Bone marrow (tissue), 2 donors: ENCODE measurements at regions not wholly inside any gene's neighbourhood (a gene's known extent, or its start where the extent isn't known, plus 50 kb on each side); places are given as distances from the start of the nearest gene placed in this dataset.

ENCODE experiments used
- DNase-seq, 2 donors: peaks; one replicate each; lab custom pipeline; 2025; lab: John Stamatoyannopoulos, UW

GRCh38 chr2:150586858-150587257 is 99.4 kb upstream of the RND3 start:
- DNase-seq = no peak

- no peak for DNase-seq
Observed at GRCh38 chr2:150585221-150585971, 97.9 kb upstream of the RND3 start.

- DNase-seq = no peak
Observed at GRCh38 chr2:150584081-150584480, 96.6 kb upstream of the RND3 start.

- DNase-seq = no peak
Observed at GRCh38 chr2:150581717-150582472, 94.4 kb upstream of the RND3 start.

GRCh38 chr2:150578481-150578880 is 91.0 kb upstream of the RND3 start:
- no peak for DNase-seq

GRCh38 chr2:150575861-150576260 is 88.4 kb upstream of the RND3 start:
- DNase-seq = no peak

GRCh38 chr2:150572961-150573395 is 85.5 kb upstream of the RND3 start:
- no peak for DNase-seq

GRCh38 chr2:150572194-150572766 is 84.8 kb upstream of the RND3 start:
- no peak for DNase-seq

- DNase-seq = no peak
Observed at GRCh38 chr2:150571121-150571520, 83.7 kb upstream of the RND3 start.

- DNase-seq = no peak
Observed at GRCh38 chr2:150570712-150571111, 83.2 kb upstream of the RND3 start.

GRCh38 chr2:150569761-150570160 is 82.3 kb upstream of the RND3 start:
- no peak for DNase-seq

GRCh38 chr2:150567771-150568301 is 80.4 kb upstream of the RND3 start:
- DNase-seq = no peak

GRCh38 chr2:150566289-150566688 is 78.8 kb upstream of the RND3 start:
- no peak for DNase-seq

GRCh38 chr2:150561076-150561475 is 73.6 kb upstream of the RND3 start:
- no peak for DNase-seq

GRCh38 chr2:150557020-150557600 is 69.6 kb upstream of the RND3 start:
- DNase-seq = no peak

GRCh38 chr2:150555611-150556356 is 68.3 kb upstream of the RND3 start:
- DNase-seq = no peak

GRCh38 chr2:150554046-150554445 is 66.6 kb upstream of the RND3 start:
- no peak for DNase-seq

GRCh38 chr2:150552041-150552820 is 64.8 kb upstream of the RND3 start:
- DNase-seq = no peak

- no peak for DNase-seq
Observed at GRCh38 chr2:150549381-150549780, 61.9 kb upstream of the RND3 start.

GRCh38 chr2:150548527-150548926 is 61.1 kb upstream of the RND3 start:
- no peak for DNase-seq

- DNase-seq = no peak
Observed at GRCh38 chr2:150545916-150546315, 58.4 kb upstream of the RND3 start.
